Activated CD4-positive, alpha-beta T cell treated with anti-CD3 and anti-CD28 coated beads for 48 hours (primary cell): ENCODE measurements at regions not wholly inside any gene's neighbourhood (a gene's known extent, or its start where the extent isn't known, plus 50 kb on each side); places are given as distances from the start of the nearest gene placed in this dataset.

Source experiments
- DNase-seq: peaks from one replicate; pipeline ENCODE4 v3.0.0-alpha.2; 2020

- DNase-seq, result no peak
Observed at GRCh38 chr6:105482227-105482844, 79.5 kb upstream of the PREP start.

GRCh38 chr6:105476978-105477377, 74.1 kb upstream of the PREP start:
- no peak for DNase-seq

- no peak for DNase-seq
Observed at GRCh38 chr6:105474234-105474633, 71.4 kb upstream of the PREP start.

- DNase-seq, result no peak
Observed at GRCh38 chr6:105469946-105470345, 67.1 kb upstream of the PREP start.

GRCh38 chr6:105468850-105469249, 66.0 kb upstream of the PREP start:
- no peak for DNase-seq

GRCh38 chr6:105460860-105461259, 58.0 kb upstream of the PREP start:
- DNase-seq, result no peak

GRCh38 chr6:105459864-105460263, 57.0 kb upstream of the PREP start:
- DNase-seq, result no peak

- peak; percentile 21 for DNase-seq
Observed at GRCh38 chr6:105459049-105459448, 56.2 kb upstream of the PREP start.

GRCh38 chr6:105458551-105458950, 55.7 kb upstream of the PREP start:
- DNase-seq, result no peak

- no peak for DNase-seq
Observed at GRCh38 chr6:105458084-105458483, 55.2 kb upstream of the PREP start.

GRCh38 chr6:105453968-105454367, 51.1 kb upstream of the PREP start:
- no peak for DNase-seq

- DNase-seq, result peak; percentile 13
Observed at GRCh38 chr6:105452924-105453756, 50.3 kb upstream of the PREP start.
